AG10803 (cell line): ENCODE measurements at regions not wholly inside any gene's neighbourhood (a gene's known extent, or its start where the extent isn't known, plus 50 kb on each side); places are given as distances from the start of the nearest gene placed in this dataset.
A peak's percentile ranks its signal among the peaks of the same experiment; 100 is the strongest.

Experiments used
- DNase-seq: peaks from one replicate; pipeline ENCODE4 v3.0.0; 2010; ENCODE audit warnings: low read depth
- H3K4me3 ChIP-seq: 2 replicates; pipeline ENCODE4 v1.5.1; 2011; ENCODE audit warnings: mild to moderate bottlenecking, low read length, control low read depth
- TF ChIP-seq, protein P1 (sequence below): conservative IDR thresholded peaks from 2 replicates; pipeline ENCODE4 v1.5.1; 2011; ENCODE audit warnings: mild to moderate bottlenecking, low read length, control low read depth, inconsistent platforms

GRCh38 chrX:38856670-38857265, 55.5 kb downstream of the MID1IP1 start:
- DNase-seq, result no peak
- no peak overlapping the region for H3K4me3 ChIP-seq
- TF ChIP-seq, protein P1, sequence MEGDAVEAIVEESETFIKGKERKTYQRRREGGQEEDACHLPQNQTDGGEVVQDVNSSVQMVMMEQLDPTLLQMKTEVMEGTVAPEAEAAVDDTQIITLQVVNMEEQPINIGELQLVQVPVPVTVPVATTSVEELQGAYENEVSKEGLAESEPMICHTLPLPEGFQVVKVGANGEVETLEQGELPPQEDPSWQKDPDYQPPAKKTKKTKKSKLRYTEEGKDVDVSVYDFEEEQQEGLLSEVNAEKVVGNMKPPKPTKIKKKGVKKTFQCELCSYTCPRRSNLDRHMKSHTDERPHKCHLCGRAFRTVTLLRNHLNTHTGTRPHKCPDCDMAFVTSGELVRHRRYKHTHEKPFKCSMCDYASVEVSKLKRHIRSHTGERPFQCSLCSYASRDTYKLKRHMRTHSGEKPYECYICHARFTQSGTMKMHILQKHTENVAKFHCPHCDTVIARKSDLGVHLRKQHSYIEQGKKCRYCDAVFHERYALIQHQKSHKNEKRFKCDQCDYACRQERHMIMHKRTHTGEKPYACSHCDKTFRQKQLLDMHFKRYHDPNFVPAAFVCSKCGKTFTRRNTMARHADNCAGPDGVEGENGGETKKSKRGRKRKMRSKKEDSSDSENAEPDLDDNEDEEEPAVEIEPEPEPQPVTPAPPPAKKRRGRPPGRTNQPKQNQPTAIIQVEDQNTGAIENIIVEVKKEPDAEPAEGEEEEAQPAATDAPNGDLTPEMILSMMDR, result no peak

GRCh38 chrX:38857736-38858523, 56.7 kb downstream of the MID1IP1 start:
- TF ChIP-seq, protein P1, result no peak
- DNase-seq, result no peak
- H3K4me3 ChIP-seq, result no peak overlapping the region

GRCh38 chrX:38859602-38860001, 58.3 kb downstream of the MID1IP1 start:
- TF ChIP-seq, protein P1, result no peak
- no peak overlapping the region for H3K4me3 ChIP-seq
- DNase-seq, result peak; percentile 9

GRCh38 chrX:38860106-38861013, 59.1 kb downstream of the MID1IP1 start:
- TF ChIP-seq, protein P1, result no peak
- no peak for DNase-seq

DNA sequence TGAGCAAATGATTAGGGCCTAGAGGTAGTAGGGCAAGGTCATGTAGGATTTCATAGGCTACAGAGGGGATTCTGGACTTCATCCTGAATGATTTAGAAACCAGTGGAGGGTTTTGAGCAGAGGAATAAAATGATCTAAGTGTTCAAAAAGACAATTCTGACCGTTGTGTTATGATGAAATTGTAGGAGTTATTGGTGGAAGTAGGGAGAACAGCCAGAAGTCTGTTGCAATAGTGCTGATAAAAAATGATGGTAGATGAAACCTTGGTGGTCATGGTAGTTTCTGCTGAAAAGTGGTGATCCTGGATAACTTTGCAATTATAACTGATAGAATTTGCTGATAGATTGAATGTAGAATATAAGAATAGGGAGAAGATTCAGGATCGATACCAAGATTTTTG, 60.2 kb downstream of the MID1IP1 start:
- DNase-seq, result peak; percentile 8
- H3K4me3 ChIP-seq, result no peak overlapping the region
- TF ChIP-seq, protein P1, result no peak

More at GRCh38 chrX:38860106-38861013, 59.1 kb downstream of the MID1IP1 start:
- no peak overlapping the region for H3K4me3 ChIP-seq

- H3K4me3 ChIP-seq, result no peak overlapping the region
- DNase-seq, result no peak
- TF ChIP-seq, protein P1, result no peak
These were observed 60.8 kb downstream of the MID1IP1 start for GRCh38 chrX:38862100-38862499.
